ENCODE measurements at regions not wholly inside any gene's neighbourhood (a gene's known extent, or its start where the extent isn't known, plus 50 kb on each side); places are given as distances from the start of the nearest gene placed in this dataset.

DNA sequence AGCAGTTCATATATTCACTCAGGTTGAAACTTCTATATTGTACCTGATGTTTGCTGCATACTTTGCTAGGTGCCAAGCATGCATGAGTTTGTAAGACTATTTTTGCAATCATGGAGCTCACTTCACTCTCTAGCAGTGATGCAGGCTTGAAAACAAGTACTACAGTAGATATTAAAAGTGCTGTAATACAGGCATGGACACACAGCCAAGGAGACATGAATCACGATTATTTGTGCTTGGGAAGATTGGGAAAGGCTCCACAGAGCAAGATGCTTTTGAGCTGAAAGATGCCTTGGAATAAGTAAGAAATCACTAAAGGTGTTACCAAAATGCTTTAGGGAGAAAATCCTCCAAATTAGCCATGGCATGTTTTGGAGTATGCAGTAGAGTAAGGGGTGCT is 427.4 kb downstream of the UTRN start:
- H3K27ac ChIP-seq (ENCODE audit: low read depth in 1 of 2, low read length in 2 of 2): no peak overlapping the region
- TF ChIP-seq HNF4G (IDR thresholded peaks at IDR 0.05) (no peak), JUND (IDR thresholded peaks at IDR 0.05) (no peak), EGR1 (IDR thresholded peaks at IDR 0.05; ENCODE audit: low read depth in 2 of 2) (no peak), NR2F2 (IDR thresholded peaks at IDR 0.05) (no peak), RAD21 (IDR thresholded peaks at IDR 0.05) (no peak), GABPA (IDR thresholded peaks at IDR 0.05 in 1 of 2, conservative IDR thresholded peaks at IDR 0.05 in 1 of 2) (no peak), YY1 (IDR thresholded peaks at IDR 0.05) (no peak), TAF1 (conservative IDR thresholded peaks at IDR 0.05) (no peak), SP1 (IDR thresholded peaks at IDR 0.05) (no peak), HNF4A (conservative IDR thresholded peaks at IDR 0.05) (no peak), RXRA (IDR thresholded peaks at IDR 0.05) (no peak), FOXA1 (IDR thresholded peaks at IDR 0.05) (no peak)
- TF ChIP-seq, protein P1, sequence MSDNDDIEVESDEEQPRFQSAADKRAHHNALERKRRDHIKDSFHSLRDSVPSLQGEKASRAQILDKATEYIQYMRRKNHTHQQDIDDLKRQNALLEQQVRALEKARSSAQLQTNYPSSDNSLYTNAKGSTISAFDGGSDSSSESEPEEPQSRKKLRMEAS (IDR thresholded peaks at IDR 0.05): no peak
- TF ChIP-seq, protein P2, sequence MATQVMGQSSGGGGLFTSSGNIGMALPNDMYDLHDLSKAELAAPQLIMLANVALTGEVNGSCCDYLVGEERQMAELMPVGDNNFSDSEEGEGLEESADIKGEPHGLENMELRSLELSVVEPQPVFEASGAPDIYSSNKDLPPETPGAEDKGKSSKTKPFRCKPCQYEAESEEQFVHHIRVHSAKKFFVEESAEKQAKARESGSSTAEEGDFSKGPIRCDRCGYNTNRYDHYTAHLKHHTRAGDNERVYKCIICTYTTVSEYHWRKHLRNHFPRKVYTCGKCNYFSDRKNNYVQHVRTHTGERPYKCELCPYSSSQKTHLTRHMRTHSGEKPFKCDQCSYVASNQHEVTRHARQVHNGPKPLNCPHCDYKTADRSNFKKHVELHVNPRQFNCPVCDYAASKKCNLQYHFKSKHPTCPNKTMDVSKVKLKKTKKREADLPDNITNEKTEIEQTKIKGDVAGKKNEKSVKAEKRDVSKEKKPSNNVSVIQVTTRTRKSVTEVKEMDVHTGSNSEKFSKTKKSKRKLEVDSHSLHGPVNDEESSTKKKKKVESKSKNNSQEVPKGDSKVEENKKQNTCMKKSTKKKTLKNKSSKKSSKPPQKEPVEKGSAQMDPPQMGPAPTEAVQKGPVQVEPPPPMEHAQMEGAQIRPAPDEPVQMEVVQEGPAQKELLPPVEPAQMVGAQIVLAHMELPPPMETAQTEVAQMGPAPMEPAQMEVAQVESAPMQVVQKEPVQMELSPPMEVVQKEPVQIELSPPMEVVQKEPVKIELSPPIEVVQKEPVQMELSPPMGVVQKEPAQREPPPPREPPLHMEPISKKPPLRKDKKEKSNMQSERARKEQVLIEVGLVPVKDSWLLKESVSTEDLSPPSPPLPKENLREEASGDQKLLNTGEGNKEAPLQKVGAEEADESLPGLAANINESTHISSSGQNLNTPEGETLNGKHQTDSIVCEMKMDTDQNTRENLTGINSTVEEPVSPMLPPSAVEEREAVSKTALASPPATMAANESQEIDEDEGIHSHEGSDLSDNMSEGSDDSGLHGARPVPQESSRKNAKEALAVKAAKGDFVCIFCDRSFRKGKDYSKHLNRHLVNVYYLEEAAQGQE (IDR thresholded peaks at IDR 0.05): no peak
- TF ChIP-seq, protein P3, sequence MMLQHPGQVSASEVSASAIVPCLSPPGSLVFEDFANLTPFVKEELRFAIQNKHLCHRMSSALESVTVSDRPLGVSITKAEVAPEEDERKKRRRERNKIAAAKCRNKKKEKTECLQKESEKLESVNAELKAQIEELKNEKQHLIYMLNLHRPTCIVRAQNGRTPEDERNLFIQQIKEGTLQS (IDR thresholded peaks at IDR 0.05): no peak
- TF ChIP-seq, protein P4, sequence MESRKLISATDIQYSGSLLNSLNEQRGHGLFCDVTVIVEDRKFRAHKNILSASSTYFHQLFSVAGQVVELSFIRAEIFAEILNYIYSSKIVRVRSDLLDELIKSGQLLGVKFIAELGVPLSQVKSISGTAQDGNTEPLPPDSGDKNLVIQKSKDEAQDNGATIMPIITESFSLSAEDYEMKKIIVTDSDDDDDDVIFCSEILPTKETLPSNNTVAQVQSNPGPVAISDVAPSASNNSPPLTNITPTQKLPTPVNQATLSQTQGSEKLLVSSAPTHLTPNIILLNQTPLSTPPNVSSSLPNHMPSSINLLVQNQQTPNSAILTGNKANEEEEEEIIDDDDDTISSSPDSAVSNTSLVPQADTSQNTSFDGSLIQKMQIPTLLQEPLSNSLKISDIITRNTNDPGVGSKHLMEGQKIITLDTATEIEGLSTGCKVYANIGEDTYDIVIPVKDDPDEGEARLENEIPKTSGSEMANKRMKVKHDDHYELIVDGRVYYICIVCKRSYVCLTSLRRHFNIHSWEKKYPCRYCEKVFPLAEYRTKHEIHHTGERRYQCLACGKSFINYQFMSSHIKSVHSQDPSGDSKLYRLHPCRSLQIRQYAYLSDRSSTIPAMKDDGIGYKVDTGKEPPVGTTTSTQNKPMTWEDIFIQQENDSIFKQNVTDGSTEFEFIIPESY (IDR thresholded peaks at IDR 0.05): no peak
- TF ChIP-seq, protein P5, sequence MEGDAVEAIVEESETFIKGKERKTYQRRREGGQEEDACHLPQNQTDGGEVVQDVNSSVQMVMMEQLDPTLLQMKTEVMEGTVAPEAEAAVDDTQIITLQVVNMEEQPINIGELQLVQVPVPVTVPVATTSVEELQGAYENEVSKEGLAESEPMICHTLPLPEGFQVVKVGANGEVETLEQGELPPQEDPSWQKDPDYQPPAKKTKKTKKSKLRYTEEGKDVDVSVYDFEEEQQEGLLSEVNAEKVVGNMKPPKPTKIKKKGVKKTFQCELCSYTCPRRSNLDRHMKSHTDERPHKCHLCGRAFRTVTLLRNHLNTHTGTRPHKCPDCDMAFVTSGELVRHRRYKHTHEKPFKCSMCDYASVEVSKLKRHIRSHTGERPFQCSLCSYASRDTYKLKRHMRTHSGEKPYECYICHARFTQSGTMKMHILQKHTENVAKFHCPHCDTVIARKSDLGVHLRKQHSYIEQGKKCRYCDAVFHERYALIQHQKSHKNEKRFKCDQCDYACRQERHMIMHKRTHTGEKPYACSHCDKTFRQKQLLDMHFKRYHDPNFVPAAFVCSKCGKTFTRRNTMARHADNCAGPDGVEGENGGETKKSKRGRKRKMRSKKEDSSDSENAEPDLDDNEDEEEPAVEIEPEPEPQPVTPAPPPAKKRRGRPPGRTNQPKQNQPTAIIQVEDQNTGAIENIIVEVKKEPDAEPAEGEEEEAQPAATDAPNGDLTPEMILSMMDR (IDR thresholded peaks at IDR 0.05; ENCODE audit: low read depth, low read length, missing input control): no peak
- no peaks in the 10 kb centered on the region for H3K9me3 ChIP-seq (ENCODE audit: control insufficient read depth in 4 of 4, low read length in 3 of 4)
- H3K27me3 ChIP-seq (ENCODE audit: control insufficient read depth in 4 of 4, insufficient read depth in 4 of 4, low read length in 3 of 4): no peaks in the 10 kb centered on the region
- WGBS: 85% methylated on average over 1 of the region's 1 CpG
- no peak overlapping the region for H3K4me3 ChIP-seq (ENCODE audit: low read depth in 1 of 3, low read length in 3 of 3)
- DNase-seq (ENCODE audit: low spot score): no peak
- H3K36me3 ChIP-seq (ENCODE audit: control insufficient read depth in 4 of 4, insufficient read depth in 3 of 4, low read depth in 1 of 4, low read length in 3 of 4): no peaks in the 10 kb centered on the region
- no peaks in the 10 kb centered on the region for H3K4me1 ChIP-seq (ENCODE audit: control insufficient read depth in 4 of 4, insufficient read depth in 4 of 4, low read length in 3 of 4)
- no peak overlapping the region for H3K9ac ChIP-seq (ENCODE audit: low read depth in 1 of 2, low read length in 2 of 2)

Data from liver (tissue), 8 donors.